ENCODE measurements at regions not wholly inside any gene's neighbourhood (a gene's known extent, or its start where the extent isn't known, plus 50 kb on each side); places are given as distances from the start of the nearest gene placed in this dataset.

DNA sequence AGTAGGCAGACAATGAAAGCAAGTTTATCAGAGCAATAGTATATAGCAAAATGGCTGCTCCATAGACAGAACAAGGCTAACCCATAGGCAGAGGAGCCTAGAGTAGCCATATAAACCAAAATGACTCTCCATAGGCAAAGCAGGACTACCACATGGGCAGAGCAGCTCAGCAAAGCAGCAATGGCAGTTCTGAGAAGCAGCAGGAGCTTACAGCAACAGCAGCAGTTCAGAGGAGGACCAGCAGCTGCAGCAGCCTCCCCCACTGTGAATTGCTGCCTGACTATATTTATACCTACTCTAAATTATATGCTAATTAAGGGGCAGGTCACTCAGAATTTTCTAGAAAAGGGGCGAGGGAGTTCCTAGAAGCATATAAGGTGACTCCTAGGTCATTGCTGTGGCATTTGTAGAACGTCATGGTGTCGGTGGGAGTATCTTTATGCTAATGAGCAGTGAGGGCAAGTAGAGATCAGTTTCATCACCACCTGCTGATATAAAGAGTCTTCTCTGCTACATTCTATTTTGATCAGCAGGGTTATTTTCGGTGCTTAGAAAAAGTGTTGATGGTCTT is 1115.5 kb downstream of the DTWD2 start:
- no peak overlapping the region for H3K4me3 ChIP-seq (ENCODE audit: low read length)
- TF ChIP-seq ZNF274 (IDR thresholded peaks at IDR 0.05; ENCODE audit: low read depth, low read length), result no peak

DNA sequence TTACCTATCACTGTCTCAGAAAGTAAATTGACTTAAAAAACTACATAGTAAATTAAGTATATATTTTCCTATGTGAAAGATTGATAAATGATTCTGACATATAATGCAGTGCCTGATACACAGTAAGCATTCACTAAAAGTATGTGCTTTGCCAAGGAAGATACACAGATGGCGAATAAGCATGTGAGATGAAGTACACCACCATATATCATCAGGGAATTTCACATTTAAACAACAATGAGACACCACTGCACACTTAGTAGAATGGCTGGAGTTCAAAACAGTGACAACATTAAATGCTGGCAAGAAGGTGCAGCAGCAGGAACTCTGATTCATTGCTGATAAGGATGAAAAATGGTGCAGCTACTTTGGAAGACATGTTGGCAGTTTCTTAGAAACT is 1118.8 kb downstream of the DTWD2 start:
- H3K4me3 ChIP-seq (ENCODE audit: low read length), result no peak overlapping the region
- TF ChIP-seq ZNF274 (IDR thresholded peaks at IDR 0.05; ENCODE audit: low read depth, low read length), result no peak

DNA sequence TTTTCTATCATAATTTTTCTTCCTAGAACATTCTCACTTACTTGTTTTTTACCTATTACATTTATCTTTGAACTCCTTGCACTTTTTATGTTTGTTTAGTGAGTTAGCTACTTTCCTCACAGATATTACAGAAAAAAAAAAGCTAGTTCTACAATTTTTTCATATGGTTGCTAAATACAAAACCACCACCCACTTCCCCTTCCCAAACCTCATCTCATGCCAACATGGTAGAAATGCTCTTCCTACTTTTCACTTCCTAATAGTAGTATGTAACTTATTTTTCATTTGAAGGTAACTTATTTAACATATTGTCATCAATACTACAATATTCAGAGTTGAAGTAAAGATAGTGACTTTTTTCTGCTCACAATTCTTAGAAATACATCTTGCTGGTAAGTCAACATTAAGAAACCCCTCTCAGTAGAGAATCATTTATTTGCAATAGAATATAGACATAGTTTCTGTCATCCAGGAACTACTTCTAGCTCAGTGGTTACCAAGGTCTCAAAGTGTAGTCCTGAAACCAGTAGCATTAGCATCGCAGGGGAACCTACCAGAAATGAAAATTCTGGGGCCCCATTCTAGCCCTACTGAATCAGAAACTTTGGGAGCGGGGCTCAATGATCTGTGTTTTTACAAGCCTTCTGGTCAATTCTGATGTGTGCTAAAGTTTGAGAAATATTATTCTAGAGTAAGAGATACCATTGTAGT is 1124.6 kb downstream of the DTWD2 start:
- no peak overlapping the region for H3K4me3 ChIP-seq (ENCODE audit: low read length)
- TF ChIP-seq ZNF274 (IDR thresholded peaks at IDR 0.05; ENCODE audit: low read depth, low read length), result no peak

DNA sequence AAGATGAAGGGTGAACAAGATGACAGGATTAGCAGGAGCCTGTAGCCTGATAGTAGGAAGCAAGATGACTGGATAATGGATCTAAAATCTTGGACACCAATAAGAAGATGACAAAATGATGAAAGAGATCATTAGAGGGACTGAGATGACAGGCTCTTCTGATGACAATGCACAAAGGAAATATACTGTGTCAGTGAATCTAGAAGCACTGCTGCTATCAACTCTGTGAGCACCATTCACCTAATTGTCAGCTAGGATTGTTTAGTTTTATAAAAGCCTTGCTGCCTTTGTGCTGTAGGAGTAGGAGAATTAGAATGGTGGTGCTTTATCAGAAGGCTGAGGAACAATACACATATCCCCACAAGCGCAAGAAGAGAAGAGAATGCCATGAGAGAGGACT is 1127.8 kb downstream of the DTWD2 start:
- H3K4me3 ChIP-seq (ENCODE audit: low read length), result no peak overlapping the region
- TF ChIP-seq ZNF274 (IDR thresholded peaks at IDR 0.05; ENCODE audit: low read depth, low read length), result no peak

DNA sequence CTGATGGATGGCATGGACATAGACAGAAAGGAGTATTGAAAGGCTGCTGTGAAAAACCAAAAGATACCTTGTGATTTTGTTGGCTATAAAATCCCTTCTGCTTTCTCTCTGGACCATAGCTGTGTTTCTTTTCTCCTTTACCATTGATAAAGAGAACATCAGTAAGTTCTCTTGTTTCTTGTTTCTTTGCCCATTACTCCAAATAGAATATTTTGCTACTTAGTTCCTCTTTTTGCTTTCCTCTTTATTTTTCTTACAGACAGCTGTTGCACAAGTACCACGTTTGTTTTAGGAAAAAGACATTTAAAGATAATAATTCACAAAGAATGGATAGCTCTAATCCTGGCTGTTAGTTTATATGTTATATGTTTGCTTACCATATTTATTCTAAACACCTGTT is 1129.2 kb downstream of the DTWD2 start:
- no peak overlapping the region for H3K4me3 ChIP-seq (ENCODE audit: low read length)
- TF ChIP-seq ZNF274 (IDR thresholded peaks at IDR 0.05; ENCODE audit: low read depth, low read length), result no peak

DNA sequence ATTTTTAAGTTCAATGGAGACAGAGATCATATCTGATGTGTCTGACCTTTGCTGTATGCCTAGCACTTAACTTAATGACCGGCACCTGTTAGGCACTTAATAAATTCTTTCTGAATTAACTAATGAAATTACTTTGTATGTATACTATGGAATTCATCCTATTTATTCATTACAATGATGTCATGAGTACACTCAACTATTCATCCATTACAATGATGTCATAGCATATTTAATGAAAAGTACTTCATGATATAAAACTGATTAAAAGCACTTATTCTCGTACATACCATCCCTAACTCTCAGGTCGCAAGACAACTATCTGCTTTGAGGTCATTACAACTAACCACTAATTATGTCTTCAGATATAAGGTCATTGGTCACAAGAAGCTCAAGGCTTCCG is 1131.6 kb downstream of the DTWD2 start:
- no peak overlapping the region for H3K4me3 ChIP-seq (ENCODE audit: low read length)
- TF ChIP-seq ZNF274 (IDR thresholded peaks at IDR 0.05; ENCODE audit: low read depth, low read length), result no peak

DNA sequence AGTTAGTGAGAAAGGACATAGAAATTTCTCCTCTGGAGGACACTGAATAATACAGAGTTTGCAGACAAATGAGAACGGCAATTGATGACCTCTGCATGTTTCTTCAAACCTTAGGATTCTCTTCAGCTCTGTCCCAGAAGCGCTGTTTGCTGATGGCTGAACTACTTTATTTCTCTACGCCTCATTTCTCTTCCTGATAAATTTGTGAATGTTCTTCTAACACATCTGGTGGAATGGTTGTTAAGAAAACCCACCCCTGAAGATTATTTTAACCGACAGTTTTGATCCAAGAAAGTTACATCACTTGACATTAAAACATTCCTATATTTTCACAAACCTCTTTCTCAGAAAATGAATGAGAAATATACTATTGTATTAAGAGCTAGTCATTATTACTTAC is 1150.6 kb downstream of the DTWD2 start:
- no peak overlapping the region for H3K4me3 ChIP-seq (ENCODE audit: low read length)
- TF ChIP-seq ZNF274 (IDR thresholded peaks at IDR 0.05; ENCODE audit: low read depth, low read length), result no peak

DNA sequence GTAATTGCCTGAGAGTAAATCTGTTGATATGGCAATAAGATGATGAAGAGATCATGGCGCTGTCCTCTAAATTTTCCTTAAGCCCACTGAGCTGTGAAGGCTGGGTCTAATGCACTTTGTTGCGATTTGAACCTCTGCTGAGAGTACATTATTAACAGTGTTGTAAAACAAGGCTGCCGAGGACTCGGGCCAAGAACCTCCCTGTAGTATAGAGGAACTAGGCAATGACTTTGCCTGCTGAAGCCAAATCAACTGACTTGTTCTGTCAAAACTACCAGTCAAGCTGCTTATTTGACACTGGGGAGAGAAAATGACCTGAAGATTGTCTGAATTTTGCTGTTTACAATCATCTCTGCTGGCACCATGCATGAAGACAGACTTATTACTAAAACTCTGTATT is 1154.7 kb downstream of the DTWD2 start:
- TF ChIP-seq ZNF274 (IDR thresholded peaks at IDR 0.05; ENCODE audit: low read depth, low read length), result no peak
- H3K4me3 ChIP-seq (ENCODE audit: low read length), result no peak overlapping the region

DNA sequence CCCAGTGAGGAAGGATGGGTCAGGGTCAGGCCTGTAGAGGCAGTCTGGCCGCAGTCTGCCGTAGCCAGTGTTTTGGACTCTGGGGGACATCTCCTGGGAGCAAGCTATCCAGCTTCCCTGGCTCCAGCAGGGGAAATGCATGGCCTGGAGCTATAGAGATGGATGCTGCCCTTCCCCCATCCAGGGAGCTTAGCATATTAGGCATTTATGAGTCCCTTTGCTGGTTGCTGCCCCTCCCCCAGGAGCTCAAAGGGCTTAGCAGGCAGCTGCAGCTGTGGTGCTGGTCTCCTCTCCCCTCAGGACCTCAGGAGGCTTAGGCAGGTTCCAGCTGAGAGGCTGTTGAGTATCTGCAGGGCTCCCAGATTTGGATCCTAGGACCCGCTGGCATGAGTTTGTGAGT is 1158.7 kb downstream of the DTWD2 start:
- TF ChIP-seq ZNF274 (IDR thresholded peaks at IDR 0.05; ENCODE audit: low read depth, low read length), result no peak
- no peak overlapping the region for H3K4me3 ChIP-seq (ENCODE audit: low read length)

DNA sequence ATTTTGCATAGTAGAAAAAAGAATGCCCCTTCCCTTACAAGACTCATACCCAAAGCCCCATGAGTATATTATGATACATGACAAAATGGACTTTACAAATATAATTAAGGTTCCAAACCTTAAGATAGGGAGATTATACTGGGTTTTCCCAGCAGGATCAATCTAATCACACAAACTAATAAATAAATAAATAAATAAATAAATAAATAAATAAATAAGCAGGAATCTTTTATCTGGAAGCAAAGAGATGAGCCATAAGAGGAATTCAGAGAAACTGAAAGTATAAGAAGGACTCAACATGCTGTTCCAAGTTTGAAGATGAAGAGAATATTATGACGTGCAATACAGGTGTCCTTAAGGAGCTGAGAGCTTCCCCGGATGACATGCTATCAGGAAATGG is 1174.5 kb downstream of the DTWD2 start:
- TF ChIP-seq ZNF274 (IDR thresholded peaks at IDR 0.05; ENCODE audit: low read depth, low read length), result no peak
- H3K4me3 ChIP-seq (ENCODE audit: low read length), result no peak overlapping the region

DNA sequence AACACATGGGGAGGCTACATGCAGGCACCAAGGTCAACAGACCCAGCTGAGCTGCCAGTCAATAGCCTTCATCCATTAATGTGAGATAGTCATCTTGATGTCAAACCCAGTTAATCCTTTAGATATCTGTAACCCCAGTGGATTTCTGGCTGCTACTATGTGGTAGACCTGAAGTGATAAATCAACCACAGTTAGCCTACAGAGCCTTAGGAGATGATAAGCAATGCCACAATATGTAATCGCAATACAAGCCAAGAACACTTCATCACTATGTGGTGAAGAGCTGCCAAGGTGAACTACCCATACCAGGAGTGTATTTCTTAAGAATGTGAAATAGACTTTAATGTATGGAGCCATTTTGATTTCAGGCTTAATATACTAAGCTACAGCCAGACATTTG is 1175.5 kb downstream of the DTWD2 start:
- TF ChIP-seq ZNF274 (IDR thresholded peaks at IDR 0.05; ENCODE audit: low read depth, low read length), result no peak
- no peak overlapping the region for H3K4me3 ChIP-seq (ENCODE audit: low read length)

DNA sequence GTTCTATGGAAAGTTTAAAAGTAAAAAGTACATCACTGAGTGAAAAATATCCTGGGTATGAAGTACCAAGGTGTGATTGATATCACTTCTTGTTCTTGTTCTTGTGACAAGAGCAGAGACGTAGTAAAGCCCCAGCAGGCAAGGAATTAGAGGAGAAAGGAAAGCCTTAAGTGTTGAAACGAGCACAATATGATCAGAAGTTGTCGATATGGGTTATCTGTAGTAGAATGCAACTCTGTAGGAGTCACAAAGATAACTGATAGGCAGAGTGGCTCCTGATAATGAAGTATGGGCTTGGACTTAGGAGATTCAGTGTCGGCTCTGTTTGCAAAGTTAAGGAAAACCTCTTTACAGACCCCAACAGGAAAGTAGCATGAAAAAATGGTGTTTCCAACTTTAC is 1179.1 kb downstream of the DTWD2 start:
- no peak overlapping the region for H3K4me3 ChIP-seq (ENCODE audit: low read length)
- TF ChIP-seq ZNF274 (IDR thresholded peaks at IDR 0.05; ENCODE audit: low read depth, low read length), result no peak

DNA sequence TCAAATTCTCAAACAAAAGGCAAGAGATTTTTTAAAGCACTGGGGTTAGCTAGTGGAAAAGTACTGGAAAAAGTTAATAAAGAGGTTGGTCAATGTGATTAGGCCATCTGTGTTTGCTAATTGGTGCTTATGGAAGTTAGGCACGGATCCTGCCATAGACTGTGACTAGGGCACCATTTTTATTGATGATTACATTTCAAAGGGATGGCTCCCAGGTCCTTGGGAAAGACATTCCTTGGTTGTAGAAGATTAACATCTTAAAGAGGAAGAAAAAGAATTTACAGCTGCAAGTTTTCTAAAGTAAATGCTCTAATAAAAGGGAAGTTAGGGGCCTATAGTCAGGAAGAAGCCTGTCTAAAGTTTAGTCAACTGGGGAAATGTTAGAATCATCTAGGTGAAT is 1183.3 kb downstream of the DTWD2 start:
- no peak for TF ChIP-seq ZNF274 (IDR thresholded peaks at IDR 0.05; ENCODE audit: low read depth, low read length)
- H3K4me3 ChIP-seq (ENCODE audit: low read length), result no peak overlapping the region

DNA sequence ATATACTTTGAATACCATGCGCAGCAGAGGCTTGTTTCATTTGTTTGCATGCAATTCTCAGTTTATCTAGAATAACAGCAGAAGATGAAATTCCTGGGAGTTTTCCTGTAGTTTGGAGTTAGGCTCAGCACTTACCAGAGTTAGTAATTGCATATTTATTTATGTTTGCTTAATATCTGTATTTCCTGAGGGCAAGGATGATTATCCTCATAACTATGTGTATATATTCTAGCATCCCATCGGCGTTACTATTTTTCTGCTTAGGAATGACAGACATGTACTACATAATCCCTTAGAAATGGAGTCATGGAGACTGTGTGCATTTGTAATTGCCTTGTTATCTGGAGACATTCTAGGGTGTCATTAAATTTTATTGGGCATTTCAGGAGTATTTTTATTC is 1184.8 kb downstream of the DTWD2 start:
- no peak for TF ChIP-seq ZNF274 (IDR thresholded peaks at IDR 0.05; ENCODE audit: low read depth, low read length)
- H3K4me3 ChIP-seq (ENCODE audit: low read length), result no peak overlapping the region

DNA sequence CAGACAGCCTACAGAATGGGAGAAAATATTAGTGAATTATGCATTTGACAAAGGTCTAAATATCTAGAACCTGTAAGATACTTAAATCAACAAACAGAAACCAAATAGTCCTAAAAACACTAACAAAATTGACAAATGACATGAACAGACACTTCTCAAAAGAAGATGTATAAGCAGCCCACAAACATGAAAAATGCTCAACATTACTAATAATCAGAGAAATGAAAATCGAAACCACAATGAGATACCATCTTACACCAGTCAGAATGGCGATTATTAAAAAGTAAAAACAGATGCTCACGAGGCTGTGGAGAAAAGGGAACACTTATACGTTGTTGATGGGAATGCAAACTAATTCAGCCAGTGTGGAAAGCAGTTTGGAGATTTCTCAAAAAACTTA is 1186.8 kb downstream of the DTWD2 start:
- TF ChIP-seq ZNF274 (IDR thresholded peaks at IDR 0.05; ENCODE audit: low read depth, low read length), result no peak
- H3K4me3 ChIP-seq (ENCODE audit: low read length), result no peak overlapping the region

DNA sequence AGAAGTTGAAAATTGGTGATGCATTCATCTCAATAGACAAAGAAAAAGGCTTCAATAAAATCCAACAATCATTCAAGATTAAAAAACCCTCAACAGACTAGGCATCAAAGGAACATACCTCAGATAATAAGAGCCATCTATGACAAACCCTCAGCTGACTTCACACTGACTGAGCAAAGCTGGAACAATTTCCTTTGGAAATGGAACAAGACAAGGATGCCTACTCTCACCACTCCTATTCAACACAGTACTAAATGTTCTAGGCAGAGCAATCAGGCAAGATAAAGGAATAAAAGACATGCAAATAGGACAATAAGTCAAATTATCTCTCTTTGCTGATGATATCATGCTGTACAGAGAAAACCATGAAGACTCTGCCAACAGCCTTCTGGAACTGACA is 1188.1 kb downstream of the DTWD2 start:
- no peak for TF ChIP-seq ZNF274 (IDR thresholded peaks at IDR 0.05; ENCODE audit: low read depth, low read length)
- H3K4me3 ChIP-seq (ENCODE audit: low read length), result no peak overlapping the region

Data from GM08714 (cell line).